HL-60 (cell line): ENCODE measurements at regions not wholly inside any gene's neighbourhood (a gene's known extent, or its start where the extent isn't known, plus 50 kb on each side); places are given as distances from the start of the nearest gene placed in this dataset.

Source experiments
- POLR2AphosphoS5 ChIP-seq: IDR thresholded peaks from 2 replicates; pipeline ENCODE4 v1.6.1; 2012; ENCODE audit warnings: low read depth
- TF ChIP-seq, protein P1 (sequence below): IDR thresholded peaks from one replicate; pipeline ENCODE4 v1.5.1; 2011; ENCODE audit warnings: low read length, control low read depth, inconsistent platforms; ENCODE audit not compliant: insufficient read depth
- TF ChIP-seq, protein P2 (sequence below): IDR thresholded peaks from 2 replicates; pipeline ENCODE4 v1.6.1; 2012; ENCODE audit warnings: low read depth; ENCODE audit not compliant: insufficient replicate concordance

DNA sequence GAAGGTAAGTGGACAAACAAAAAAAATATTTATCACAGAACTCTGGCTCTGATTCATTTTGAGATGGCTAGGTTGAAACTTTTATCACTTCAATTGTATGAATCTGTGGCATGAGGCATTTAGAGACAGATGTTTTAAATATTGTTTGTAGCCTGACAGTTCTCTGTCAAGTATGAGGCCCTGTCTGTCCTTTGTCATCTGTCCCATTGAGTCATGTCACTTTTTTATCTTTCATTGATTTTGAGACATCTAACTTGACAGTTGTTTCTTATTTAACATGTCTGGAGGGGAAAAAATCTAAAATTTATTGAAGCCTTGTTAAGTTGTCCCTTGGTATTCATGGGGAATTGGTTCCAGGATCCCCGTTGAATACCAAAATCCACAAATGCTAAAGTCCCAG, 829.5 kb downstream of the FSCB start:
- TF ChIP-seq, protein P1, sequence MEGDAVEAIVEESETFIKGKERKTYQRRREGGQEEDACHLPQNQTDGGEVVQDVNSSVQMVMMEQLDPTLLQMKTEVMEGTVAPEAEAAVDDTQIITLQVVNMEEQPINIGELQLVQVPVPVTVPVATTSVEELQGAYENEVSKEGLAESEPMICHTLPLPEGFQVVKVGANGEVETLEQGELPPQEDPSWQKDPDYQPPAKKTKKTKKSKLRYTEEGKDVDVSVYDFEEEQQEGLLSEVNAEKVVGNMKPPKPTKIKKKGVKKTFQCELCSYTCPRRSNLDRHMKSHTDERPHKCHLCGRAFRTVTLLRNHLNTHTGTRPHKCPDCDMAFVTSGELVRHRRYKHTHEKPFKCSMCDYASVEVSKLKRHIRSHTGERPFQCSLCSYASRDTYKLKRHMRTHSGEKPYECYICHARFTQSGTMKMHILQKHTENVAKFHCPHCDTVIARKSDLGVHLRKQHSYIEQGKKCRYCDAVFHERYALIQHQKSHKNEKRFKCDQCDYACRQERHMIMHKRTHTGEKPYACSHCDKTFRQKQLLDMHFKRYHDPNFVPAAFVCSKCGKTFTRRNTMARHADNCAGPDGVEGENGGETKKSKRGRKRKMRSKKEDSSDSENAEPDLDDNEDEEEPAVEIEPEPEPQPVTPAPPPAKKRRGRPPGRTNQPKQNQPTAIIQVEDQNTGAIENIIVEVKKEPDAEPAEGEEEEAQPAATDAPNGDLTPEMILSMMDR, result no peak
- no peak for TF ChIP-seq POLR2AphosphoS5
- TF ChIP-seq, protein P2, sequence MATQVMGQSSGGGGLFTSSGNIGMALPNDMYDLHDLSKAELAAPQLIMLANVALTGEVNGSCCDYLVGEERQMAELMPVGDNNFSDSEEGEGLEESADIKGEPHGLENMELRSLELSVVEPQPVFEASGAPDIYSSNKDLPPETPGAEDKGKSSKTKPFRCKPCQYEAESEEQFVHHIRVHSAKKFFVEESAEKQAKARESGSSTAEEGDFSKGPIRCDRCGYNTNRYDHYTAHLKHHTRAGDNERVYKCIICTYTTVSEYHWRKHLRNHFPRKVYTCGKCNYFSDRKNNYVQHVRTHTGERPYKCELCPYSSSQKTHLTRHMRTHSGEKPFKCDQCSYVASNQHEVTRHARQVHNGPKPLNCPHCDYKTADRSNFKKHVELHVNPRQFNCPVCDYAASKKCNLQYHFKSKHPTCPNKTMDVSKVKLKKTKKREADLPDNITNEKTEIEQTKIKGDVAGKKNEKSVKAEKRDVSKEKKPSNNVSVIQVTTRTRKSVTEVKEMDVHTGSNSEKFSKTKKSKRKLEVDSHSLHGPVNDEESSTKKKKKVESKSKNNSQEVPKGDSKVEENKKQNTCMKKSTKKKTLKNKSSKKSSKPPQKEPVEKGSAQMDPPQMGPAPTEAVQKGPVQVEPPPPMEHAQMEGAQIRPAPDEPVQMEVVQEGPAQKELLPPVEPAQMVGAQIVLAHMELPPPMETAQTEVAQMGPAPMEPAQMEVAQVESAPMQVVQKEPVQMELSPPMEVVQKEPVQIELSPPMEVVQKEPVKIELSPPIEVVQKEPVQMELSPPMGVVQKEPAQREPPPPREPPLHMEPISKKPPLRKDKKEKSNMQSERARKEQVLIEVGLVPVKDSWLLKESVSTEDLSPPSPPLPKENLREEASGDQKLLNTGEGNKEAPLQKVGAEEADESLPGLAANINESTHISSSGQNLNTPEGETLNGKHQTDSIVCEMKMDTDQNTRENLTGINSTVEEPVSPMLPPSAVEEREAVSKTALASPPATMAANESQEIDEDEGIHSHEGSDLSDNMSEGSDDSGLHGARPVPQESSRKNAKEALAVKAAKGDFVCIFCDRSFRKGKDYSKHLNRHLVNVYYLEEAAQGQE, result no peak
